ENCODE measurements at regions not wholly inside any gene's neighbourhood (a gene's known extent, or its start where the extent isn't known, plus 50 kb on each side); places are given as distances from the start of the nearest gene placed in this dataset.
"Not testable (repeated sequence)": the region's sequence is repeated elsewhere in the genome, so short reads cannot be mapped to it uniquely, and the experiment has no call there.

- Histone ChIP-seq H4K20me1 (ENCODE audit: insufficient read depth, low read length) (no peaks in the 10 kb centered on the region), H3K36me3 (ENCODE audit: insufficient read depth, low read length) (no peaks in the 10 kb centered on the region), H2AFZ (ENCODE audit: low read depth, low read length) (no peak overlapping the region), H3K4me1 (ENCODE audit: insufficient read depth, low read length) (no peaks in the 10 kb centered on the region), H3K79me2 (ENCODE audit: insufficient read depth, low read length) (no peaks in the 10 kb centered on the region), H3K27me3 (ENCODE audit: insufficient read depth, low read length, poor library complexity) (no peaks in the 10 kb centered on the region), H3K4me3 (ENCODE audit: low read depth in 1 of 2, low read length in 2 of 2) (no peak overlapping the region), H3K27ac (ENCODE audit: low read length) (no peak overlapping the region), H3K4me2 (ENCODE audit: insufficient read depth, low read length) (no peak overlapping the region), H3K9ac (ENCODE audit: low read depth, low read length) (no peak overlapping the region), H3K9me3 (ENCODE audit: insufficient read depth, low read length, severe bottlenecking) (no peaks in the 10 kb centered on the region)
- DNase-seq (no peak), ATAC-seq (ENCODE audit: insufficient read depth, low read depth) (no peak)
- no peak for TF ChIP-seq CTCF (IDR thresholded peaks at IDR 0.05; ENCODE audit: borderline replicate concordance, extremely low read depth, low read length, poor library complexity, severe bottlenecking)
Observed at GRCh38 chr2:78750219-78750618, 275.3 kb upstream of the REG3G start.

GRCh38 chr2:78754930-78755329 is 270.6 kb upstream of the REG3G start:
- DNase-seq (no peak), ATAC-seq (ENCODE audit: insufficient read depth, low read depth) (no peak)
- H2AFZ ChIP-seq (ENCODE audit: low read depth, low read length): no peak overlapping the region
- no peak overlapping the region for H3K9ac ChIP-seq (ENCODE audit: low read depth, low read length)
- no peaks in the 10 kb centered on the region for H3K79me2 ChIP-seq (ENCODE audit: insufficient read depth, low read length)
- TF ChIP-seq CTCF (IDR thresholded peaks at IDR 0.05; ENCODE audit: borderline replicate concordance, extremely low read depth, low read length, poor library complexity, severe bottlenecking) (no peak), EZH2 (IDR thresholded peaks at IDR 0.05; ENCODE audit: borderline replicate concordance, low read depth, low read length, severe bottlenecking) (no peak)
- H3K36me3 ChIP-seq (ENCODE audit: insufficient read depth, low read length): no peaks in the 10 kb centered on the region
- no peak overlapping the region for H3K4me3 ChIP-seq (ENCODE audit: low read depth in 1 of 2, low read length in 2 of 2)
- no peaks in the 10 kb centered on the region for H4K20me1 ChIP-seq (ENCODE audit: insufficient read depth, low read length)
- H3K9me3 ChIP-seq (ENCODE audit: insufficient read depth, low read length, severe bottlenecking): no peaks in the 10 kb centered on the region
- H3K4me1 ChIP-seq (ENCODE audit: insufficient read depth, low read length): no peaks in the 10 kb centered on the region
- no peaks in the 10 kb centered on the region for H3K27me3 ChIP-seq (ENCODE audit: insufficient read depth, low read length, poor library complexity)
- no peak overlapping the region for H3K4me2 ChIP-seq (ENCODE audit: insufficient read depth, low read length)
- H3K27ac ChIP-seq (ENCODE audit: low read length): no peak overlapping the region

- Histone ChIP-seq H3K27me3 (ENCODE audit: insufficient read depth, low read length, poor library complexity) (no peaks in the 10 kb centered on the region), H3K79me2 (ENCODE audit: insufficient read depth, low read length) (no peaks in the 10 kb centered on the region), H3K4me3 (ENCODE audit: low read depth in 1 of 2, low read length in 2 of 2) (no peak overlapping the region), H3K36me3 (ENCODE audit: insufficient read depth, low read length) (no peaks in the 10 kb centered on the region), H3K9me3 (ENCODE audit: insufficient read depth, low read length, severe bottlenecking) (peaks cover 8% of the 10 kb centered on the region), H4K20me1 (ENCODE audit: insufficient read depth, low read length) (no peaks in the 10 kb centered on the region), H3K9ac (ENCODE audit: low read depth, low read length) (no peak overlapping the region), H3K27ac (ENCODE audit: low read length) (no peak overlapping the region), H2AFZ (ENCODE audit: low read depth, low read length) (no peak overlapping the region), H3K4me1 (ENCODE audit: insufficient read depth, low read length) (no peaks in the 10 kb centered on the region), H3K4me2 (ENCODE audit: insufficient read depth, low read length) (no peak overlapping the region)
- no peak for DNase-seq
- ATAC-seq (ENCODE audit: insufficient read depth, low read depth): no peak
- TF ChIP-seq EZH2 (IDR thresholded peaks at IDR 0.05; ENCODE audit: borderline replicate concordance, low read depth, low read length, severe bottlenecking): no peak
- no peak for TF ChIP-seq CTCF (IDR thresholded peaks at IDR 0.05; ENCODE audit: borderline replicate concordance, extremely low read depth, low read length, poor library complexity, severe bottlenecking)
Observed at GRCh38 chr2:78757191-78757590, 268.3 kb upstream of the REG3G start.

- H2AFZ ChIP-seq (ENCODE audit: low read depth, low read length): no peak overlapping the region
- H3K9me3 ChIP-seq (ENCODE audit: insufficient read depth, low read length, severe bottlenecking): peaks cover 8% of the 10 kb centered on the region
- no peaks in the 10 kb centered on the region for H3K4me1 ChIP-seq (ENCODE audit: insufficient read depth, low read length)
- no peak overlapping the region for H3K4me3 ChIP-seq (ENCODE audit: low read depth in 1 of 2, low read length in 2 of 2)
- no peaks in the 10 kb centered on the region for H3K79me2 ChIP-seq (ENCODE audit: insufficient read depth, low read length)
- DNase-seq: no peak
- H4K20me1 ChIP-seq (ENCODE audit: insufficient read depth, low read length): no peaks in the 10 kb centered on the region
- no peak overlapping the region for H3K9ac ChIP-seq (ENCODE audit: low read depth, low read length)
- H3K4me2 ChIP-seq (ENCODE audit: insufficient read depth, low read length): no peak overlapping the region
- ATAC-seq (ENCODE audit: insufficient read depth, low read depth): no peak
- no peaks in the 10 kb centered on the region for H3K36me3 ChIP-seq (ENCODE audit: insufficient read depth, low read length)
- H3K27me3 ChIP-seq (ENCODE audit: insufficient read depth, low read length, poor library complexity): no peaks in the 10 kb centered on the region
- TF ChIP-seq EZH2 (IDR thresholded peaks at IDR 0.05; ENCODE audit: borderline replicate concordance, low read depth, low read length, severe bottlenecking): no peak
- TF ChIP-seq CTCF (IDR thresholded peaks at IDR 0.05; ENCODE audit: borderline replicate concordance, extremely low read depth, low read length, poor library complexity, severe bottlenecking): no peak
- no peak overlapping the region for H3K27ac ChIP-seq (ENCODE audit: low read length)
Observed at GRCh38 chr2:78757640-78758039, 267.9 kb upstream of the REG3G start.

GRCh38 chr2:78758765-78759164 is 266.7 kb upstream of the REG3G start:
- not testable (repeated sequence) for H3K27ac ChIP-seq (ENCODE audit: low read length); H3K4me3 ChIP-seq (ENCODE audit: low read depth in 1 of 2, low read length in 2 of 2); H3K9me3 ChIP-seq (ENCODE audit: insufficient read depth, low read length, severe bottlenecking); H3K36me3 ChIP-seq (ENCODE audit: insufficient read depth, low read length); H4K20me1 ChIP-seq (ENCODE audit: insufficient read depth, low read length); H3K79me2 ChIP-seq (ENCODE audit: insufficient read depth, low read length); ATAC-seq (ENCODE audit: insufficient read depth, low read depth); H3K27me3 ChIP-seq (ENCODE audit: insufficient read depth, low read length, poor library complexity); DNase-seq; H3K4me1 ChIP-seq (ENCODE audit: insufficient read depth, low read length); H2AFZ ChIP-seq (ENCODE audit: low read depth, low read length); H3K4me2 ChIP-seq (ENCODE audit: insufficient read depth, low read length); H3K9ac ChIP-seq (ENCODE audit: low read depth, low read length)

Measured in DND-41 (cell line).